HG03354 (cell line): ENCODE measurements at regions not wholly inside any gene's neighbourhood (a gene's known extent, or its start where the extent isn't known, plus 50 kb on each side); places are given as distances from the start of the nearest gene placed in this dataset.
A peak's percentile ranks its signal among the peaks of the same experiment; 100 is the strongest.

Experiments
- ATAC-seq: cut with Tn5 transposase; IDR thresholded peaks from one replicate; pipeline ENCODE4 v1.9.1; 2021; ENCODE audit warnings: mild to moderate bottlenecking; ENCODE audit not compliant: unreplicated experiment, poor library complexity, severe bottlenecking

GRCh38 chr10:123305671-123306070 lies 151.5 kb downstream of the BUB3 start:
- no peak for ATAC-seq

- no peak for ATAC-seq
These were observed 152.1 kb downstream of the BUB3 start for GRCh38 chr10:123306290-123306689.

GRCh38 chr10:123309731-123310130 lies 155.5 kb downstream of the BUB3 start:
- no peak for ATAC-seq

- no peak for ATAC-seq
These were observed 162.6 kb downstream of the BUB3 start for GRCh38 chr10:123316776-123317175.

GRCh38 chr10:123318516-123318915 lies 164.3 kb downstream of the BUB3 start:
- no peak for ATAC-seq

GRCh38 chr10:123320091-123320490 lies 165.9 kb downstream of the BUB3 start:
- ATAC-seq: no peak

- no peak for ATAC-seq
These were observed 169.7 kb downstream of the BUB3 start for GRCh38 chr10:123323884-123324283.

- no peak for ATAC-seq
These were observed 171.5 kb downstream of the BUB3 start for GRCh38 chr10:123325663-123326190.

GRCh38 chr10:123326674-123327073 lies 172.5 kb downstream of the BUB3 start:
- no peak for ATAC-seq

GRCh38 chr10:123327450-123327849 lies 173.2 kb downstream of the BUB3 start:
- peak; percentile 80 for ATAC-seq

- ATAC-seq: no peak
These were observed 173.7 kb downstream of the BUB3 start for GRCh38 chr10:123327896-123328295.

GRCh38 chr10:123331438-123331837 lies 177.2 kb downstream of the BUB3 start:
- ATAC-seq: no peak

- ATAC-seq: no peak
These were observed 192.4 kb downstream of the BUB3 start for GRCh38 chr10:123346581-123346980.

GRCh38 chr10:123348691-123349572 lies 194.7 kb downstream of the BUB3 start:
- ATAC-seq: no peak

GRCh38 chr10:123351715-123352114 lies 197.5 kb downstream of the BUB3 start:
- no peak for ATAC-seq

GRCh38 chr10:123354521-123354920 lies 200.3 kb downstream of the BUB3 start:
- no peak for ATAC-seq

GRCh38 chr10:123355748-123356481 lies 201.7 kb downstream of the BUB3 start:
- no peak for ATAC-seq

GRCh38 chr10:123356799-123357198 lies 202.6 kb downstream of the BUB3 start:
- ATAC-seq: no peak

GRCh38 chr10:123357421-123357930 lies 203.3 kb downstream of the BUB3 start:
- no peak for ATAC-seq

- no peak for ATAC-seq
These were observed 205.3 kb downstream of the BUB3 start for GRCh38 chr10:123359539-123359938.

GRCh38 chr10:123361832-123362231 lies 207.6 kb downstream of the BUB3 start:
- ATAC-seq: no peak
